HUES64 (cell line): ENCODE measurements at regions not wholly inside any gene's neighbourhood (a gene's known extent, or its start where the extent isn't known, plus 50 kb on each side); places are given as distances from the start of the nearest gene placed in this dataset.

Source experiments
- H3K27ac ChIP-seq: 2 replicates; pipeline ENCODE4 v1.7.0; 2013; ENCODE audit warnings: low read depth, low read length, inconsistent platforms
- H3K27me3 ChIP-seq: 2 replicates; pipeline ENCODE4 v1.6.1; 2013; ENCODE audit warnings: mild to moderate bottlenecking, low read length; ENCODE audit not compliant: insufficient read depth
- H3K36me3 ChIP-seq: 2 replicates; pipeline ENCODE4 v1.6.1; 2013; ENCODE audit warnings: mild to moderate bottlenecking, low read length; ENCODE audit not compliant: insufficient read depth
- H3K4me1 ChIP-seq: 2 replicates; pipeline ENCODE4 v1.6.1; 2013; ENCODE audit warnings: mild to moderate bottlenecking, low read length, moderate library complexity; ENCODE audit not compliant: insufficient read depth
- H3K4me3 ChIP-seq: 2 replicates; pipeline ENCODE4 v1.5.1; 2013; ENCODE audit warnings: mild to moderate bottlenecking, low read length, moderate library complexity
- H3K9ac ChIP-seq: 2 replicates; pipeline ENCODE4 v1.6.1; 2013; ENCODE audit warnings: mild to moderate bottlenecking, low read depth, low read length
- H3K9me3 ChIP-seq: 2 replicates; pipeline ENCODE4 v1.6.1; 2013; ENCODE audit warnings: low read depth, low read length; ENCODE audit not compliant: insufficient read depth
- WGBS: fragments of 150-250, 120-280 bp; methylation state at CpG from one replicate; pipeline ENCODE4 v1.1.7; 2013; ENCODE audit warnings: missing lambda C conversion rate; 5-methylcytosine and 5-hydroxymethylcytosine counted together

DNA sequence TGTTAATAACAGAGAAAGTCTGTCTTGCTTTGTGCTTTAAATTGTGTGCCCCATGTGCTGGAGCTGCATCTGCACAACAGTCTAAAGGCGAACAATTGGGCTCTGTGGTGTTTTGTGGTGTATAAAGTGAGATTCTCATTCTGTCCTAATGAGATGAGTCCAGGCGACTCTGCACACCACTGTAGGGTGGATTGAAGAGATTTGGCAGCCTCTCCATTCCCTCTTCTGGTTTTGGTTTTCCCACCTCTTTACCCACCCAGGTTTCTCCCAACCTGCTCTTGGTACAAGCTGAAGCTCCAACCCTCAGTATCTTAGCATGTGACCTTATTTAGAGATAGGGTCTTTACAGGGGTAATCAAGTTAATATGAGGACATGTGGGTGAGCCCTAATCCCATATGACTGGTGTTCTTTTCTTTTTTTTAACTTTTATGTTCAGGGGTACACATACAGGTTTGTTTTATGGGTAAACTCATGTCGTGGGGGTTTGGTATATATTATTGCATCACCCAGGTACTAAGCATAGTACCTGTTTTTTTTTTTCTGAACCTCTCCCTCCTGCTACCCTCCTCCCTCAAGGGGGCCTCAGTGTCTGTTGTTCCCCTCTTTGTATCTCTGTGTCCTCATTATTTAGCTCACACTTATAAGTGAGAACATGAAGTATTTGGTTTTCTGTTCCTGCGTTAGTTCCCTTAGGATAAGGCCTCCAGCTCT, 217.6 kb upstream of the DTNBP1 start:
- Histone ChIP-seq H3K4me1 (no peaks in the 10 kb centered on the region), H3K9ac (no peak overlapping the region), H3K27me3 (no peaks in the 10 kb centered on the region), H3K4me3 (no peak overlapping the region), H3K27ac (no peak overlapping the region), H3K9me3 (no peaks in the 10 kb centered on the region), H3K36me3 (no peaks in the 10 kb centered on the region)
- WGBS: 95% methylated on average over 2 of the region's 4 CpGs

- Histone ChIP-seq H3K4me3 (no peak overlapping the region), H3K4me1 (no peaks in the 10 kb centered on the region), H3K9ac (no peak overlapping the region), H3K27ac (no peak overlapping the region), H3K9me3 (no peaks in the 10 kb centered on the region), H3K36me3 (no peaks in the 10 kb centered on the region), H3K27me3 (no peaks in the 10 kb centered on the region)
- 83% methylated on average over 12 of the region's 12 CpGs for WGBS
Measured at GRCh38 chr6:15879371-15880261, 216.8 kb upstream of the DTNBP1 start.

GRCh38 chr6:15877231-15877630, 214.4 kb upstream of the DTNBP1 start:
- no peak overlapping the region for H3K27ac ChIP-seq
- H3K9ac ChIP-seq: no peak overlapping the region
- no peaks in the 10 kb centered on the region for H3K36me3 ChIP-seq
- H3K27me3 ChIP-seq: no peaks in the 10 kb centered on the region
- peaks cover 10% of the 10 kb centered on the region for H3K4me1 ChIP-seq
- no peak overlapping the region for H3K4me3 ChIP-seq
- WGBS: 100% methylated on average over 1 of the region's 2 CpGs
- H3K9me3 ChIP-seq: no peaks in the 10 kb centered on the region

DNA sequence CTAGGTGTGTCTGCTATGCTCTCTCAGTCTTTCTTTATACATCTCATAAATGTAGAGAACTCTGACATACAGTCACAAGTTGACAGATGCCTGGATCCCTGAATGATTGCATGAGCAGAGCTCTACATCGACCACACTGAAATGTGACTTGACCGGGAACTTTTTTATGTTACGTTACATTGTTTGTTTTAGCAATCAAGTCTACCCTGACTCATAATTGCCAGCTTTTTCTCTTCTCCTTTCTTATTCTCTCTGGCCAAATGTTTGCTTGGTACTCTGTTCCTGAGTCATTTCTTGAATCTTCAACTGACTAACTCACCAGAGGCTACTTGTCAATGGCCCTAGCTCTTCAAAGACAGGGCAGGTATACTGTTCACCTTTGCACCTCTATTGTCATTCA, 213.6 kb upstream of the DTNBP1 start:
- Histone ChIP-seq H3K36me3 (no peaks in the 10 kb centered on the region), H3K9ac (no peak overlapping the region), H3K4me1 (peaks cover 10% of the 10 kb centered on the region), H3K27me3 (no peaks in the 10 kb centered on the region), H3K4me3 (no peak overlapping the region), H3K27ac (no peak overlapping the region), H3K9me3 (no peaks in the 10 kb centered on the region)
- WGBS: 96% methylated on average over 3 of the region's 3 CpGs

GRCh38 chr6:15875797-15876196, 213.0 kb upstream of the DTNBP1 start:
- H3K27ac ChIP-seq: no peak overlapping the region
- H3K4me3 ChIP-seq: no peak overlapping the region
- H3K4me1 ChIP-seq: peaks cover 10% of the 10 kb centered on the region
- no CpG with 5 or more reads among the region's 1 CpG for WGBS
- H3K27me3 ChIP-seq: no peaks in the 10 kb centered on the region
- no peaks in the 10 kb centered on the region for H3K9me3 ChIP-seq
- no peaks in the 10 kb centered on the region for H3K36me3 ChIP-seq
- H3K9ac ChIP-seq: no peak overlapping the region

GRCh38 chr6:15874821-15875220, 212.0 kb upstream of the DTNBP1 start:
- H3K27me3 ChIP-seq: no peaks in the 10 kb centered on the region
- 79% methylated on average over 3 of the region's 3 CpGs for WGBS
- H3K36me3 ChIP-seq: no peaks in the 10 kb centered on the region
- no peaks in the 10 kb centered on the region for H3K9me3 ChIP-seq
- peaks cover 10% of the 10 kb centered on the region for H3K4me1 ChIP-seq
- H3K4me3 ChIP-seq: no peak overlapping the region
- no peak overlapping the region for H3K27ac ChIP-seq
- H3K9ac ChIP-seq: no peak overlapping the region

GRCh38 chr6:15874326-15874725, 211.5 kb upstream of the DTNBP1 start:
- 71% methylated on average over 2 of the region's 2 CpGs for WGBS
- H3K27ac ChIP-seq: no peak overlapping the region
- no peak overlapping the region for H3K4me3 ChIP-seq
- no peak overlapping the region for H3K9ac ChIP-seq
- no peaks in the 10 kb centered on the region for H3K27me3 ChIP-seq
- no peaks in the 10 kb centered on the region for H3K36me3 ChIP-seq
- no peaks in the 10 kb centered on the region for H3K9me3 ChIP-seq
- peaks cover 10% of the 10 kb centered on the region for H3K4me1 ChIP-seq

DNA sequence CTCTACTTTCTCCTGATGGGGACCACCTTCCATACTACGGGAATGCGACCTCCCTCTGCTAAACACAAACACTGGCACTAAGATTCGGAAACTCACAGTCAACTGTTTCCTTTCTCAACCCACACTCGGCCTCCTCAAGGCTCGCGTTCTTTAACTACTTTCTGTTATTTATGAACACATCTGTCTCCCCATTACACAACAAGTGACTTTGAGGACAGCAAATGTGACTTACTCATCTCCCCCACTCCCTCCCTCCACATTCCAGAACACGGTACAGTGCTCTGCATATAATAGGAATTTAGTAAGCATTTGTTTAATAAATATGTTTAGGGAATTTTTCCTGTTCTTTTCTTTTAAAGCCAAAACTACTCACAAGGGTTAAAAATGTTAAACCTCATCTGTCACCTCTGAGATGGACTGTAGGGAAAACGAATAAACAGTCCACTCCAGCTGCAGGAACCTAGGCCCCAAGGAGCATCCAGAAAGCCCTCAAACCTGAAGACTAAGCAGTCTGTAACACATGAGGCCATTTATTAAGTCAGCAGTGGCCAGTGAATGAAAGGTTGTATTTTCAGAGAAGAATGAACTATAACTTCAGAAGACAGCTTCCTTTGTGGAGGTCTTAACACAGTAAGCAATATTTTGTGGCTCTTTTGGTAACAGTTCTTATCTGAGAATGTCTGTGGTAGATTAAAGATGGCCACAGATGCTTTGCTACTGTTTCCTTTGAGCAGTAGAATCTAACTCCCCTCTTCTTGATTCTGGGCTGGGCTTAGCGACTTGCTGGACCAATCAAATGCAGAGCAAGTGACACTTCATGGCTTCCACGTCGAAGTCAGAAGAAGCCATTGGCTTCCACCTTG, 209.6 kb upstream of the DTNBP1 start:
- no peak overlapping the region for H3K9ac ChIP-seq
- H3K4me3 ChIP-seq: no peak overlapping the region
- H3K9me3 ChIP-seq: no peaks in the 10 kb centered on the region
- peaks cover 10% of the 10 kb centered on the region for H3K4me1 ChIP-seq
- no peaks in the 10 kb centered on the region for H3K36me3 ChIP-seq
- 93% methylated on average over 10 of the region's 11 CpGs for WGBS
- no peak overlapping the region for H3K27ac ChIP-seq
- H3K27me3 ChIP-seq: no peaks in the 10 kb centered on the region

DNA sequence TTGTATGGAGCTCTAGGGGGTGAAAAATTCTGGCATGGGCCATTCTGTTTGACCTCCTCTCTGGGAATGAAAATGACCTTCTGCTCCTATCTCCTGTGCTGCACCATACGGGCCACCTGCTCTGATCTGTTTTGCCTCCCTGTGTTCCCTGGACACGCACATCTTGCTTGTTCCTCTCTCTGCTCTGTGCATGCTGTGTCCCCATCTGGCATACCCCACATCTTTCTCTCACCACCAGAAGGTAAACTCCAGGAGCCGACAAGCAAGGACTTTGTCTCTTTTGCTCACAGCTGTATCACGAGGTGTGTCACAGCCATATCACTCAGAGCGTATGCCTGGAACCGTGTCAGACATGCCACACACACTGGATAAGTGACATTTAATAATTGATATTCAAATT, 208.4 kb upstream of the DTNBP1 start:
- H3K27ac ChIP-seq: no peak overlapping the region

DNA sequence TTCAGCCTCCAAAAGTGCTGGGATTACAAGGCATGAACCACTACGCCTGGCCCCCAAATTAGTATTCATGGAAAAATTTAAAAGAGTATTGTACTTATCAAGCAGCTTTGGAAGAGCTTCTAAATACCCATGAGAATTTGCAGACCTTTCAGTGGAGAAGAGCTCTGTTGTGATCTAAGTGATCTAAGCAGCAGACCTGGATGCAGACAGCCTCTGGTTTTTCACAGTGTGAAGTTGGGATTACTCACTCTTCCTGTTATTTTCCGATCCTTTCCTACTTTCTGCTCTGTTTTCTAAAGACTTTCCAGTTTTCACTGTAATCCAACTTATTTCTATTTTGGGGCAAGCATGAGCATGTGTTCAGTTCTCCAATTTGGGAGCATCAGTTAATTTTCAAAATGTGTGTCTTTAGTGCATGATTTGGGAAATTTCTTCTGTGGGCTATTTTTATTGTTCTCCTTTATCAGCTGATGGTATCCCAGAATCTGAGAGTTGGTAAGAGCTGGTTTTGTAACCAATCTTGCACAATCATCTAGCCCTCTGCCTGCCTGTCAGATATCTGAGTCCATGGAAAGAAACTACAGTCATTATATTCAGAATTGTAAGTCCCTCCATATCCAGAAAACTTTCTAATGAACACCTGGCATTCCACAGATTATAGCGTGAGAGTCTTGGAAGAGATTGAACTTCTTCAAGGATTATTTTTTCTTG, 207.7 kb upstream of the DTNBP1 start:
- WGBS: 95% methylated on average over 3 of the region's 3 CpGs
- no peak overlapping the region for H3K27ac ChIP-seq

More for the DNA sequence above, 208.4 kb upstream of the DTNBP1 start:
- 92% methylated on average over 6 of the region's 6 CpGs for WGBS
- Histone ChIP-seq H3K36me3 (no peaks in the 10 kb centered on the region), H3K4me3 (no peak overlapping the region), H3K27me3 (no peaks in the 10 kb centered on the region), H3K9ac (no peak overlapping the region), H3K9me3 (no peaks in the 10 kb centered on the region), H3K4me1 (peaks cover 10% of the 10 kb centered on the region)

More for the DNA sequence above, 207.7 kb upstream of the DTNBP1 start:
- no peaks in the 10 kb centered on the region for H3K9me3 ChIP-seq
- no peak overlapping the region for H3K9ac ChIP-seq
- H3K27me3 ChIP-seq: no peaks in the 10 kb centered on the region
- peaks cover 10% of the 10 kb centered on the region for H3K4me1 ChIP-seq
- no peak overlapping the region for H3K4me3 ChIP-seq
- H3K36me3 ChIP-seq: no peaks in the 10 kb centered on the region
